HG02884 (cell line): ENCODE measurements at regions not wholly inside any gene's neighbourhood (a gene's known extent, or its start where the extent isn't known, plus 50 kb on each side); places are given as distances from the start of the nearest gene placed in this dataset.

Experiments
- ATAC-seq: cut with Tn5 transposase; IDR thresholded peaks from one replicate; pipeline ENCODE4 v1.9.1; 2021; ENCODE audit warnings: mild to moderate bottlenecking, moderate library complexity; ENCODE audit not compliant: unreplicated experiment

DNA sequence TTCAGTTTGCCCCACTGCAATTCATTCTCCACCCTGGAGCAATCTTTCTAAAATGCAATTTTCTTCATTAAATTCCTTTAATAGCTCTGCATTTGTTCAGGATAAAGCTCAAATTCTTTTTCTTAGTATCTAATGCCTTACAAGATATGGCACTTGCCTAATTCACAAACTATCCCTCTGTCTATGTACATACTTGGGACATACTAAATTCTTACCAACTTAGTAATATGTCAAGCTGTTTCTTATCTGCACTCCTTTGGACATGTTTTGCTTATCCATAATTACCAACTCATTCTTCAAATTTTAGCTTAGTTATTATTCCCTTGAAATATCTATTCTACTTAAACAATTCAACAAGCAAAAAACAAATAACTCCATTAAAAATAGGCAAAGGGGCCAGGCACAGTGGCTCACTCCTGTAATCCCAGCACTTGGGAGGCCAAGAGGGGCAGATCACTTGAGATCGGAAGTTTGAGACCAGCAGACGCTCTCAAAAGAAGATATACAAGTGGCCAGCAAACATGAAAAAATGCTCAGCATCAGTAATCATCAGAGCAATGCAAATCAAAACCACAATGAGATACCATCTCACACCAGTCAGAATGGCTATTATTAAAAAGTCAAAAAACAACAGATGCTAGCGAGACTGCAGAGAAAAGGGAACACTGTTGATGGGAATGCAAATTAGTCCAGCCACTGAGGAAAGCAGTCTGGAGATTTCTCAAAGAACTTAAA lies 96.9 kb downstream of the FAM76B start:
- peak; percentile 54 for ATAC-seq

DNA sequence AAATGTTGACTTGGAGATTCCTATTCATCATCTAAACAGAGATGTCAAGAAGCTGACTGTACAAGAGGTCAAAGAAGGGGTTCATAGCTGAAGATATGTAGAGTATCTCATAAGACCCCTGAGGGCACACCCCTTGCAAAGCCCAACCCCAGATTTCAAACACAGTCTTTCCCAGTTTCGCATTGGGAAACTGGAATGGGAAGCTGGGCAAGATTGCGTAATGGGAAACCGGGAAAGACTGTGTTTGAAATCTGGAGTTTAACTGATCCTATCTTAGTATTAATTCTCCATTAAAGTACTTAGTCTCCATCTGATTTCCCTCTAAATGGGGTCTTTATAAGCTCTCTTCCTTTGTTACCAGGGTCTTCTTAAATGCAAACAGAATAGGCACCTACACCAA lies 99.5 kb downstream of the FAM76B start:
- no peak for ATAC-seq

DNA sequence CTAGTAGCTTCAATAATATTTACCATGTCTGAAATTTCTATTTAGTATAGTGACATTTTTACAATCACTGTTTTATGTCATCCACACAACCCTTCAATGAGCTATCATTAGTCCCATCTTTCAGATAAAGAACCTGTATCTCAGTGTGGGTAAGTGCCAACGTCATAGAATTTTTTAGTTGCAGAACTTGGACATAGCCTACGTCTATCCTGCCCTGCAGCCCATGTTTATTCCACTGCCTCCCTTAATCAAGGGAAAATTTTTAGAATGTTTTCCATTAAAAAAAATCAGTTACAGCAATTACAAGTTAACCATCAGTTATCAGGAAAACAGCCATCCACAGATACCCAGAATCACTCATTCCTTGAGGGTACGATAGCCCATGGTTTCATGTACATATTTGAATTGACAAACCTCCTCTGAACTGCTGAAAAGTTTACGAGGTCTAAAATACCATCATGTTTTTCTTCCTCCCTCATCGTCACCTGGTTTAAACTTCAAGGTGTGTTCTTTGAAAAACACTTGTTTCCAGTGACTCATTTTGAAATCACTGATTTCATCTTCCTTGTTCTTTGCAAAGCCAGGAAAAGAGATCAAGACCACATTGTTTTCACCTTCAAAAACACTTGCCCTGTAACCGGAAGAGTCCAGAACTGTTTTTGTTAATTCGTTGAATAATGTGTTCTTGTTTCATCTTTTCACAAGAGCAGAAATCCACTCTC lies 100.9 kb downstream of the FAM76B start:
- no peak for ATAC-seq

DNA sequence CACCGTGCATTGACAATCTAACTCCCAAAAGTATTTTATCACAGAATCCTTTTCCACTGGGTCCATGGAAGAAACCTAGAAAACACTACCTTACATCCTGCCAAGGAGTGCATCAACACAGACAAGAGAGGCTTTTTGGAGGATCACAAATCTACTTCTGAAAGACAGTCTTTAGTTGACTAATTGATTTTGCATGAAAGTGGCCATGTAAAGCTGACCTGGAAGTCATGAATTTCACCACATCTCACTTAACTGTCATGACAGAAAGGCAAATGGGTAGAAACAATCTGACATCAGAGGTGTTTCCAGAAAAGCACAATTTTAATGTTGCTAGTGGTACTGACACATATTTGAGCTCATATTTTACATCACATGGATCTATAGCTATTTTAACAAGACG lies 101.6 kb downstream of the FAM76B start:
- no peak for ATAC-seq

DNA sequence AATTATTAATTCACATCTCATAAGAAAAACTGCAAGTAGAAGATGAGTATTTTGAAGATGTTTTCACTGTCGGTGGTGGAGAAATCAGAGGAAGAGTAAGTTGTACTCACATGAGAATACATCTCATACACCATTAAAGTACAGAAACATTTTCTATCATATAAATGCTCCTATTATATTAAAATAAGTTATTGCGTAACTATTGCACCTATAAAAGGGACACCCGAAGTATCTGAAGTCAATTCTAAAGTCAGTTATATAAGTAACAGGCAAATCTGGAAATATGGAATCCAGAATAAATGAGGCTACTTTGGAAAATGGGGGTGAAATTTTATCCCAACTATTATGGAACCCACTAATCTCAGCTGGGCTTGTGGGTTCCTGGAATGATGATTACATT lies 103.3 kb downstream of the FAM76B start:
- ATAC-seq: no peak

DNA sequence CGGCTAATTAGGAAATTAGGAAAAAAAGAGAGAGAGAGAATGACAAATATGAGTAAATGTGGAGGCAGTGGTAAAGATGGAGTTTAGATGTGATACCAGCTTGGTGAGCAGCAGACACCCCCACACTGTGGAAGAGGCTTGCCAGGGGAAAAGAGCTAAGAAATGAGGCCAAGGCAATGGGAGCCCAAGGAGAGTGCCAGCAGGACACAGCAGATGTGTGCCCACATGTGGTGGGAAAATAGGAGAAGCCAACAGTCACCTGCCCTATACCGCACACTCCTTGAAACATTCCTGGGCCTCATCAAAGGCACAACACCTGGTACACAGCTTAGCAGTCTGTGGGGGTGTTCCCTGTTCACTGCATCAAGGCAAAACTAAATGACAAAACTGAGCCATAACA lies 104.9 kb downstream of the FAM76B start:
- ATAC-seq: no peak

DNA sequence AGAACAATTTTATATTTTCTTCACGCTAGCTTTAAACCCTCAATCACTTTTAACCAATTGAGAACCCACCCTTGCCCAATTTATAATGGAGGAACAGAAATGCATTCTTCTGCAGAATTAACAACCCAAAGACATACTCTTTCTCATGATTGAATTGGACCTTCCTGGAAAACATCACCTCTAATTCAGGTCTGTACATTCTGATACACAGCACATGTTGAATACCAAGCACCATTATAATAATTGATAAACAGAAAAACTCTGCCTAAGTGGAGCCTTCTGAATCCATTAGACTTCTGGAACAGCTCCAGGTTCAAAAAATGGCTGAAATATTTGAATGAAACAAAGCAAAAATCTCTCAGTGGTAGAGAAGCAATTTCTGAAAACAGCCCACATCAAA lies 105.4 kb downstream of the FAM76B start:
- ATAC-seq: no peak

DNA sequence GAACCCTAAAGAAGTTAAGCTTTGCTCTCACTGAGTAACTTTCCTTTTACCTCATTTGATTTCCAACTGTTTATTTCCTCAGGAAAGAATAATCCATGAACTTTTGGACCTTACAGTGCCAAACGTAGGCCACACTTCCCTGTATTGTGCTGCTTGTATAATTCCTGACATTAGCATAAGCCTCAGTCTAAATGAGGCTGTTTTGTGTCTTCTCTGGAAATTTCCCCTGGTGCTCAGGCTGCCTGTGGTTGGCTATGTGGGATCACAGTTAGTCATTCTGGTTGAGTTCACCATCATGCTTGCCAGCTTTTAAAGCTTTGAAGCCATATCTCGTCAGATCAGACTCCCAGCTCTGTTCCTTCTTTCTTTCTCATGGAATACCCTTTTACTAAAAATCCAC lies 107.0 kb downstream of the FAM76B start:
- no peak for ATAC-seq

DNA sequence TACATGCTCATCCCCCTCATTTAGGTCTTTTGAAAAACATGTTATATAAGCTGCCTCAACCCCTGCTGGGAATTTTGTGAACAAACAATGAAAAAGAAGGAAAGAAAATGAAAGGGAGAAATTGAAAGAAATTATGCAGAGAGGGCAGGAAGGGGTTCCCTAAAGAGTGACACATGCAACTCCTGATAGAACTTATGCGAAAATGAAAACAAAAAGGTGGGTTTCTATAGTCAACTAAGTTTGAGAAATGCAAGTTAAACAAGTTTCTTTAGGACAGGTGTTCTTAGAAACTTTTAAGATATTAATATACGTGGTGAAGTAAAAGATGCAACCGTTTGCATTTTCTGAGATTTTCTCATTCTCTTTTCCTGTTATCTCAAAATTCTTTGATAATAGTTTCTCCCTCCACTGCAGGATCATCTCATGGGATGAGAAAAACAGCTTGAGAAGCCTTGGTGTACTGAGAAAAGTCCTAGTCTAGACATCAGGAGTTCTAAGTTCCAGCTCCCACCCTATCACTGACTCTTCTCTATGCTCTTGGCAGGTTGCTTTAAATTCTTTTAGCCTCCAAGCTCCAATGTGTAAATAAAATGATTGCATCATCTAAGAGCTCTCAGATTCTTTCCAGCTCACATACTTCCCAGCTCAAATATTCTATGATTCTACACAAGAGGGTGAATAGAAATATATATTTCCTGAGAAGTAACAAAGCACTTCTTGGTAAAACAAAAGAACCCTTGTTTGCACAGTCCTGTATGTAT lies 109.2 kb downstream of the FAM76B start:
- peak; percentile 49 for ATAC-seq

DNA sequence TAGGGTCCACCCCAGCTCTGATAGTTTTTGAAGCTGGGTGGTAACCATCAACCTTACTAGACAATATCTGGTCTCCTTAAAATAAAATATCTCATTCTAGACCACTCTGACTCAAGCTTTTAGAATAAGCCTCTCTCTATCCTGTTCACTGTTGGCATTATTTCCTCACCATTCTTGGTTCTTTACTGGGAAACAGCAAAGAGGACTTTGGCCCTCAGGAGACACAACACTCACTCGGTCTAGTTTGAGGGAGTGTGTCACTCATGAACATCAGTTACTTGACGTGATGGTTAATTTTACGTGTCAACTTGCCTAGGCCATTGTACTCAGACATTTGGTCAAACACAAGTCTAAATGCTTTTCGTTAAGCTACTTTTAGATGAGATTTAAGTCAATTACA lies 110.6 kb downstream of the FAM76B start:
- ATAC-seq: no peak

DNA sequence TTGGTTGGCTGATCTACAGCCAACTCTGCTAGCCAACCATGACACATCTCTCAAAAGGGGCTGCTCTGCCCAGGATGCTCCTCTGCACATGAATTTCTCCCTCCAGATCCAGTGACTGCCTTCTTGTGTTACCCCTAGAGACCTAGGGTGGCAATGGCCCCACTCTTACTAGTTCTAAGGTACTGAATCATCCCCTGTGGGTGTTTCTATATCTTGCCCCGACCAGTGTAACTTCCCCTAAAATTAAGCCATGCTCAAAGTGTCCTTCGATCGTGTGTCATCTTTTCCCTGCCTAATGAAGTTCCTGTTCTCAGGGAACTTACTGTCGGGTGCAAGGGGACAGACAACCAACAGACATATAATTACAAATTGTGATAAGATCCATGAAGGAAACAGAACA lies 113.3 kb downstream of the FAM76B start:
- no peak for ATAC-seq

DNA sequence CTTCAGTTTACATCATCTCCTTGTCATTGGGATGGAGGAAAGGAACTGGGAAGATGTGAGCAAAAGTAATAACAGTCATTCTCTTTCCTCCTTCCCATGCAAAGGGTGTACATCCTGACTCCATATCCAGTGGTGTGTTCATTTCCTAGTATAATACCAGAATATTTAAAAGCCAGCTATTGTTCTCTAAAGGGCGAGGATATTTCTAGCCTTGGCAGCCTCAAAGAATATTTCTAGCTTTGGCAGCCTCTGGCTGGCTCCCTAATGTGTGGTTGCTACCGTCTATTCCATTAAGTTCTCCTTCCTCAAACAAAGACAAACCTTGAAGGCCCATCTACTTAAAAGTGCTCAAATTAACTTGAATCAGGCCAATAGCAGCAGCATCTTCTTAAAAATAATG lies 114.0 kb downstream of the FAM76B start:
- ATAC-seq: no peak

DNA sequence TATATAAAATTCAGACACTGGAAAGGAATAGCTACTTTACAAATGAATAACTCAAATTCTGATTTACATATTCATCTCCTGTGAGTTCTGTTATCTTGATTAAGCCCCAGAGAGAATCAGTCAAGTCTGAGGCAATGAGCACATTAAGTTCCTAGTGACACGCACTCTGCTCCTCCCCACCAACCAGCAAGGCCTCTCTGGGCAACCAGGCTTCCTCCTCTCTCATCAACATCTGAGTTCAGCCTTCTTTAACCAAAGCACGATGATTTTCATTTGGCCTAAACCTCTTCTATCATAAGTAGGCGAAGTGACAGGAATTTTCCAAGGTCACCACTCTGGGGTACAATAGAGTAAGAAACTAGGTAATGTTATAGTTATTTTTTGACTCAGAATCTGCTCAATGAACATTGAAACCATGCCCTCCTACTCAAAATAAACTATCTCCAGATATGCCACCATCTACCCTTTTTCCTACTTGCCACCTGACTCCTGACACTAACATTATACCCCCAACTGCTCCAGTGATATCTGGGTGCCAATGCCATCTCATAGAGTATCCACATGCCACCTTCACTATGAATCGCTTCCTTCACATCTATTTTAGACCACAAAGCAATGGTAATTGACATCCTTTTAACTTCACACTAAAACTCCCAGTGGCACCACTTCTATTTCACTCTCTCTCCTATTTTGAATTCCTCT lies 114.8 kb downstream of the FAM76B start:
- no peak for ATAC-seq

DNA sequence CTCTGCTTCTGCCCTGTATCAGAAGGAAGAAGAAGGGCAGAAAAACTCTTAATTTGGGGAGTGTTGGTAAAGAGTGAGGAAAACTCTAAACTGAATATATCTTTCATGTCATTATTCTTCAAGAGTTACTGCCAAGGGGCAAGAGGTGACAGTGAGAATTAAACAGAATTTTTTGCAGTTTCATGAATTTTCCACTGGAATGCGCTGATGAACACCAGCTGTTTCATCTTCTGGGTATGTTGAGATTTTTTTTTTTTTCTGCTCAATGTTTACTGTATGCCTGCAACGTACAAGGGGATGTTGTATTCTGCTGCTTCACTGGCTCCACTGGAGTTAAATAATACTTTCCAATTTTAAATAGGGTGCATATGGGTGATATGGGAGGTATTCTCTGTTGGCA lies 117.8 kb downstream of the FAM76B start:
- ATAC-seq: no peak

DNA sequence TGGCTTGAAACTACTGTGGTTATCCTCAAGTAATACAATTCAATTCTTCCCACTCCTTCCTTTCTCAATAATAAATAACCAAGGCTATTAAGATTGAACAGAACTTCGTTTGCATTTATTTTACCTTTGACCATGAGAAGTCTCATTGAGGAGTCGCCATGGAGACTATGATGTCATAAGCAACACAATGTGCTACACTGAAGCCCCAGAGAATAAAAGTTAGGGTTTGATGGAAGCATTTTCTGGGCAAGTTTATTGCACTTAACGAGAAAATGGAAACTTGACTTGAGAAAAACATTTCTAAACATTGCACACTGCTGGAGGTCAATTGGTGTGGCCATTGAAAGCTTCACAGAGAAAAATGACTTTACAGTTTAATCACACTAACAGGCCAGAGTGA lies 121.5 kb downstream of the FAM76B start:
- ATAC-seq: no peak

DNA sequence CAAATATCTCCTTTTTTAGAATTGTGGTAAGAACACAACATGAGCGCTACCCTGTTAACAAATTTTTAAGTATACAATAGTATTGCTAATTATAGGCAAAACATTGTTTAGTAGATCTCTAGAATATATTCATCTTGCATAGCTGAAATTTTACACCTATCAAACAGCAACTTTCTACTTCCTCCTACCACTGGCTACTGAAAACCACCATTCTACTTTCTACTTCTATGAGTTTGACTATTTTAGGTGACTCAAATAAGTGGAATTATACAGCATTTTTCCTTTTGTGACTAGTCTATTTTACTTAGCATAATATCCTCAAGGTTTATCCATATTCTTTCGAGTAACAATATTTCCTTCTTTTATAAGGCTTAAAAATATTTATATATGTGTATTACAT lies 128.4 kb downstream of the FAM76B start:
- ATAC-seq: no peak

DNA sequence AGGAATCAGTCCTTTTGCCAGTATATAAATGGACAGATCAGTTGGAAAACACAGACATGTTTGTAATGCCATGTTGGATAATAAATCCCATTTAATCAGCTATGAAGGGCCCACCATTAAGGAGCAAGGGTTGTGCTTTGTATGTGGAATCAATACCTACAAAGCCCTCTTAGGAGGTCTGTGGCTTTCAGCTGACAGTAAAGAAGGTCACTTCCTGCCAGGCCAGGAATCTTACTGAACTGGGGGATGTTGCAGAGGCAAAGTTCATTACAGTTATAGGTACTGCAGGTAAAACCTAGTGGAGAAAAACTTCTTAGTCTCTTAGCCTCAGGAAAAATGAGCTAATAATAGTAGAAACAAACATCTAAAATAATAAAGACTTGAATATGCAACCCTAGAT lies 129.5 kb downstream of the FAM76B start:
- ATAC-seq: no peak

DNA sequence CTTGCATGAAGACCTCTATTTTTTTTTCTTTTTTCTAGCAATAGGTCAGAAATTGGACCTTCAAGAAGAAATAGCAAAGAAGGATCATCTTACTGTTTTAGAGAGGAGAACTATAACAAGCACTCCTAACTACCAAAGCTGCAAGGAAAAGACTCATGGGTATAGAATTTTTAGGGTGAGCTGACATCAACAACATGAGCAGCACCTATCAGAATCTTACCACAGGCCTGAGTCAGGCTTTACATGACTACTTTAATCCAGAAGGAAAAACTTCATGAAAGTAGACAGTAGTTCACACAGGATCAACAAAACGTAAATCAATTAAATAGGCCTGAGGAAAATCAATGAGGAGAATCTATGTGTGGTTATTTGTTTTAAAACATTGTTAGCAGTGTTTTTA lies 130.5 kb downstream of the FAM76B start:
- no peak for ATAC-seq

DNA sequence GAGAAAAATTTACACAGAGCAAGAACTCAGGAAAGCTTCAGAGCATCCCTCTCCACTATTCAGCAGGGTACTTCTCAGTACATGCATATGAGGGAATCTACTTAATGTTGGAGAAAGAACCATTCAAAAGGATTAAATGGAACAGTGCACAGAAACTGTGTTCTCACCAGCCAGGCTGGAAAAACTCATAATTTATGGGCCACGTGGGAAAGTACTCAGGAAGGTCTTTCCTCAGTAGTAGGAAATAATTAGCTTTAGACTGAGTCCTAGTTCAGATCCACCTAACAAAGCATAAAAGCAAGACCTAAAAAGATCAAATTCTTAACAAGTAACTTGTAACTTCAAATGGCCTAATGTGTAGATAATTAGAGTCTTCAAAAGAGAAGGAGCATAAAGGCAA lies 134.0 kb downstream of the FAM76B start:
- no peak for ATAC-seq

DNA sequence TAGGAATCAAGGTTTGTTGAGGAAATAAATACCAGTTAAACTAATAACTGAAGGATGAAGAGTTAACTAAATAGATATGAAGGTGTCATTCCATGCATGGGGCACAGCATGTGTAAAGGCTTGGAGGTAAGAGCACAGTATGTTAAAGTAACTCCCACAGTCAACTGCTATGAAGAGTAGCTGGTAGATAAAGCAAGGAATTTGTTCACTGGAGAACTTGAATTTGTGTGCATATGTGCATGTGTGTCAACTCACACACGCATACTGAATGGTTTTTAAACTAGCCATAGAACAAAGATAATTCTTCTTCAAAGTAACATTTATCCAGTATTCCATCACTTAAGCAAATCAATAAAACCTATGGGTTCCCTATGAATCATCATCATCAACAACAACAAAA lies 135.9 kb downstream of the FAM76B start:
- no peak for ATAC-seq

DNA sequence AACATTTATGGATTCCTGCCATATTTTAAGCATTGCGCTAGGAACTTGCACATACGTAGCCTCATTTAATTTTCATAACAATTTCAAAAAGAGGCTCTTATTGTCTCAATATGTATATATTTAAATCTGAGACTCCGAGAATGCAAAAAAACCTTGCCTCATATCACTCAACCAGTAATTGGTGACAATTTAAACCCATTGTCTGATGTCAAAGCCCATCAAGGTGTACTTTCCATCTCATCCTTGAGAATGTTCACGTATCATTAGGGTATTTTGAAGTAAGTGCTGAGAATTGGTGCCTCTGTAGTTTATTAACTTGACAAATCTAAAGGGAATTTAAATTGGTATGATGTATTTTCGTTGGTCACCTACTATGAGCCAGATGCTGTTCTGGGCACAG lies 136.5 kb downstream of the FAM76B start:
- no peak for ATAC-seq
